KMS-11 (cell line): ENCODE measurements at regions not wholly inside any gene's neighbourhood (a gene's known extent, or its start where the extent isn't known, plus 50 kb on each side); places are given as distances from the start of the nearest gene placed in this dataset.

Experiments used
- H2AFZ ChIP-seq: fragments of 200-600 bp; sonication (generic); 2 replicates; pipeline ENCODE4 v1.6.1; 2016; ENCODE audit warnings: antibody characterized with exemption, mixed run types, low read depth
- H3K27ac ChIP-seq: fragments of 200-600 bp; sonication (generic); 2 replicates; pipeline ENCODE4 v1.6.1; 2016; ENCODE audit warnings: mild to moderate bottlenecking, mixed run types
- H3K27me3 ChIP-seq: fragments of 200-600 bp; sonication (generic); 2 replicates; pipeline ENCODE4 v1.6.1; 2017; ENCODE audit warnings: mild to moderate bottlenecking, low read depth, mixed run types, moderate library complexity; ENCODE audit not compliant: insufficient read depth
- H3K36me3 ChIP-seq: fragments of 200-600 bp; sonication (generic); 2 replicates; pipeline ENCODE4 v1.6.1; 2017; ENCODE audit warnings: mild to moderate bottlenecking, mixed run types; ENCODE audit not compliant: insufficient read depth
- H3K4me1 ChIP-seq: fragments of 200-600 bp; sonication (generic); 2 replicates; pipeline ENCODE4 v1.6.1; 2016; ENCODE audit warnings: mild to moderate bottlenecking, low read depth, mixed run types; ENCODE audit not compliant: poor library complexity, severe bottlenecking
- H3K4me2 ChIP-seq: fragments of 200-600 bp; sonication (generic); 2 replicates; pipeline ENCODE4 v1.7.0; 2016; ENCODE audit warnings: mild to moderate bottlenecking, mixed run types
- H3K4me3 ChIP-seq: fragments of 200-600 bp; sonication (generic); IDR thresholded peaks from 2 replicates; pipeline ENCODE4 v1.6.1; 2017; ENCODE audit warnings: low read depth, low read length, mixed read lengths; ENCODE audit not compliant: insufficient read depth
- H3K79me2 ChIP-seq: fragments of 200-600 bp; sonication (generic); 2 replicates; pipeline ENCODE4 v1.6.1; 2016; ENCODE audit warnings: low read depth, mixed run types; ENCODE audit not compliant: insufficient read depth
- H3K9ac ChIP-seq: fragments of 200-600 bp; sonication (generic); 2 replicates; pipeline ENCODE4 v1.6.1; 2016; ENCODE audit warnings: mild to moderate bottlenecking, mixed run types
- H4K20me1 ChIP-seq: fragments of 200-600 bp; sonication (generic); 2 replicates; pipeline ENCODE4 v1.6.1; 2016; ENCODE audit warnings: mild to moderate bottlenecking, mixed run types; ENCODE audit not compliant: insufficient read depth
- CTCF ChIP-seq: fragments of 200-600 bp; sonication (generic); conservative IDR thresholded peaks from 2 replicates; pipeline ENCODE4 v1.6.1; 2017; ENCODE audit warnings: low read depth, mild to moderate bottlenecking, antibody characterized with exemption, low read length, moderate library complexity, mixed read lengths

- Histone ChIP-seq H3K27me3 (peaks cover 6% of the 10 kb centered on the region; the same call in 1 of the 2 replicates), H2AFZ (no peak overlapping the region), H3K27ac (no peak overlapping the region), H3K4me1 (no peaks in the 10 kb centered on the region), H3K36me3 (no peaks in the 10 kb centered on the region), H3K9ac (no peak overlapping the region), H3K79me2 (no peaks in the 10 kb centered on the region), H4K20me1 (no peaks in the 10 kb centered on the region), H3K4me3 (no peak overlapping the region), H3K4me2 (no peak overlapping the region)
- TF ChIP-seq CTCF = no peak
These were observed 91.9 kb upstream of the PRR5 start for GRCh38 chr22:44610071-44610470.

DNA sequence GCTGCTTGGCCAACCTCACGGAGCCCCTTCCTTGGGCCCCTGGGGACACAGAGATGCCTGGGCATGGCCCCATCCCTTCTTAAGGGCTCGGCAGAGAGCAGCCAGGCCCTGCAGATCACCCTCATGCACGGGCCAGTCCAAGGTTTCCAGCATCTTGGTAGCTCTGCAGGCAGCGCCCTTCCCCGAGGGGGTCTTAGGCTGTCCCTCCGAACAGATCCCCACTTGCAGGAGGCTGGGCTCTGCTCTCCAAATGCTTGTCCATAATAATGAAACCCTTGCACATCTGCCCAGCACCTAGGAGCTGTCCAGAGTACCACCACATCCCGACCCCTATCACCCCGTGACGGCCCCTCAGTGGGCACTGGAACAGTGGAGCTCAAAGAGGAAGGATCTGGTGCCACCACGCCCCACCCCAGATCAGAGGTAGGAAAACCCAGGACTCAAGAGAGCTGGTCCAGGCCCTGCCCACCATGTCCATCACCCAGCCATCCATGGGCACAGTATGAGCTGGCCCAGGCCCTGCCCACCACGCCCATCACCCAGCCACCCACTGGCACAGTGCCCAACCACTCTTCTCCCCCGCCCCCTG lies 92.5 kb upstream of the PRR5 start:
- Histone ChIP-seq H2AFZ (no peak overlapping the region), H3K4me3 (no peak overlapping the region), H4K20me1 (no peaks in the 10 kb centered on the region), H3K27ac (no peak overlapping the region), H3K4me1 (no peaks in the 10 kb centered on the region), H3K36me3 (no peaks in the 10 kb centered on the region), H3K27me3 (peaks cover 6% of the 10 kb centered on the region; the same call in 1 of the 2 replicates), H3K9ac (no peak overlapping the region), H3K4me2 (no peak overlapping the region), H3K79me2 (no peaks in the 10 kb centered on the region)
- TF ChIP-seq CTCF = no peak

DNA sequence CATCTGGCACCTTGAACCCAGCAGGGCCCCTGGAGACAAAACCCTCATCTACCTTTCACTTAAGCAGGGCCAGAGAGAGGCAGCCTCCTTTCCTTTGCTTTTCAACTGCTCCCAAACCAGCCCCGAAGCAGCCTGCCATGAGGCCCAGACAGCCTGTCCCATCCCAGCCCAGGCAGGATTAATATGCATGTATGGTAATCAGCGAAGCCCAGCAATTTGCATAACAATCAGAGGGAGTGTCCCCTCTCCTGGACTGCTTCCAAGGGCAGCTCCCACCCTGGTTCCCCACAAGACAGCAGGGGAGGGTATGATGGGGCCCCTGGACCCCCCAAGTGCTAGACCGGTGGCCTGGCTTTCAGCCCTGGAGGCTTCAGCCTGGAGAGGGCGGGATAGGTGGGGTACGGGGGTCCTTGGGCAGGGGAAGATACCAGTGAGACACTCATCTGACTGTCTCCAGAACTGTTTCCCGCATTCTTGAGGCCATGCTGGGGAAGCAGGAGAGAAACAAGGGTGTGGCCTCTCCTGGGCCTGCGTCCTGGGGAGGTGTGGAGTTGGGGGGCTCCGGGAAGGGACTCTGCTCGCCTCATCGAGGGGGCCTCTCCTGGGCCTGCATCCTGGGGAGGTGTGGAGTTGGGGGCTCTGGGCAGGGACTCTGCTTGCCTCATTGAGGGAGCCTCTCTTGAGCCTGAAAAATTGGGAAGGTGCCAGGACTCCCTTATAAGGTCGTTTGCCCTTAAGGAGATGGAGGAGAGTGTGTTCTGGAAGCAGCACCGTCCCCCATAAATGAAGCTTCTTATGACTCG lies 93.2 kb upstream of the PRR5 start:
- Histone ChIP-seq H3K4me2 (no peak overlapping the region), H3K79me2 (no peaks in the 10 kb centered on the region), H3K4me3 (no peak overlapping the region), H3K27me3 (peaks cover 6% of the 10 kb centered on the region; the same call in 1 of the 2 replicates), H3K27ac (no peak overlapping the region), H3K4me1 (no peaks in the 10 kb centered on the region), H4K20me1 (no peaks in the 10 kb centered on the region), H2AFZ (no peak overlapping the region), H3K9ac (no peak overlapping the region), H3K36me3 (no peaks in the 10 kb centered on the region)
- TF ChIP-seq CTCF = no peak

DNA sequence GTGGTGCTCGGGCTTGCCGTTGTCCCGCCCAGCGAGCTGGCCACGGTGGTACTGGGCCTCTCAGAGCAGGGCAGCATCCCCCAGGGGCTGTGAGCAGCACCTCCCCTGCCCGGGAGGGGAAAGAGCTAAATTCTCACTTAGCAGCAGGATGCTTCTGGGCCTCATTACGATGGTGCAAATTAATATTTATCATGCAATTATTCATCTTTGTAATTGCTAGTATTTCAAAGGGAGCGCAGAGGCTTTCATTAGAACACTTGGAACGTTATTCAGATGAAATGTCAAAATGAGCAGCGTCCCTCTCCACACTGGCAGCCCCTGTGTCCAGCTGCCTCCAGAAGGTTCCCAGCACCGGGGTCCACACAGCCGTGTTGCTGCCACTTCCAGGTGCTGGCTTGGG lies 95.9 kb upstream of the PRR5 start:
- Histone ChIP-seq H2AFZ (no peak overlapping the region), H3K27ac (no peak overlapping the region), H3K27me3 (peaks cover 3% of the 10 kb centered on the region; the same call in 1 of the 2 replicates), H3K4me2 (no peak overlapping the region), H3K4me3 (no peak overlapping the region), H3K9ac (no peak overlapping the region), H4K20me1 (no peaks in the 10 kb centered on the region), H3K36me3 (no peaks in the 10 kb centered on the region), H3K4me1 (no peaks in the 10 kb centered on the region), H3K79me2 (no peaks in the 10 kb centered on the region)
- no peak for TF ChIP-seq CTCF
